K562 (cell line): ENCODE measurements at regions not wholly inside any gene's neighbourhood (a gene's known extent, or its start where the extent isn't known, plus 50 kb on each side); places are given as distances from the start of the nearest gene placed in this dataset.

ENCODE experiments used
- ATAC-seq: fragments of 200-7000 bp; cut with Tn5 transposase; 3 replicates; pipeline ENCODE4 v1.9.1; 2020; ENCODE audit warnings: moderate library complexity
- BruUV-seq: library from RNA; stranded (reverse); fragments of 400-500 nt; replicated peaks from 2 replicates; lab custom pipeline; 2021; lab: Mats Ljungman, UMichigan
- CTCF ChIA-PET: fragments of 300-600 bp; formaldehyde crosslinking; extraction: SDS; loops from one replicate; lab custom pipeline; 2021; ENCODE audit warnings: low intra/inter-chr PET ratio; lab: Yijun Ruan, JAX
- POLR2A ChIA-PET: fragments of 300-600, 350-650 bp; sonication (Branson Sonifier 250); formaldehyde crosslinking; extraction: SDS; loops from one replicate; lab custom pipeline; 2021; ENCODE audit warnings: antibody characterized with exemption, inconsistent platforms; lab: Yijun Ruan, JAX
- DNase-seq, 4 experiments: peaks; one replicate each; pipeline versions ENCODE4 v3.0.0 to v3.0.0-alpha.2; 2011 to 2018; ENCODE audit warnings: low spot score in 3 of 4, mixed read lengths in 3 of 4; ENCODE audit errors: extremely low read depth in 1 of 4
- FAIRE-seq: peaks from 2 replicates; lab custom pipeline; 2011; peaks lifted over from hg19 to GRCh38; lab: Jason Lieb, UNC
- H2AFZ ChIP-seq: 2 replicates; pipeline ENCODE4 v1.6.0; 2011; ENCODE audit warnings: low read depth, low read length, control low read depth, inconsistent platforms
- H3K27ac ChIP-seq: fragments of 200-600 bp; 3 replicates; pipeline ENCODE4 v1.8.0; 2011; ENCODE audit warnings: low read depth, mild to moderate bottlenecking, control low read depth, inconsistent platforms, low read length, moderate library complexity, mixed read lengths; ENCODE audit errors: extremely low read depth
- H3K27me3 ChIP-seq, 2 experiments: fragments of 300-600 bp in 1 of 2; 2 replicates in 1 of 2; 3 replicates in 1 of 2; pipeline versions ENCODE4 v1.6.0 to v1.8.0; 2011; ENCODE audit warnings: inconsistent platforms in 2 of 2, low read length in 2 of 2, mild to moderate bottlenecking in 1 of 2, mixed read lengths in 1 of 2, moderate library complexity in 1 of 2; ENCODE audit not compliant: control insufficient read depth in 2 of 2, insufficient read depth in 2 of 2
- H3K36me3 ChIP-seq: fragments of 300-600 bp; 3 replicates; pipeline ENCODE4 v1.8.0; 2011; ENCODE audit warnings: mild to moderate bottlenecking, low read length, inconsistent platforms; ENCODE audit not compliant: control insufficient read depth, insufficient read depth
- H3K4me1 ChIP-seq, 2 experiments: fragments of 200-600 bp in 1 of 2; replicated peaks in 1 of 2; 2 replicates in 1 of 2; 3 replicates in 1 of 2; pipeline versions ENCODE4 v1.5.1 to v1.8.0; 2011; ENCODE audit warnings: inconsistent platforms in 2 of 2, low read length in 2 of 2, mild to moderate bottlenecking in 1 of 2, mixed read lengths in 1 of 2, moderate library complexity in 1 of 2; ENCODE audit not compliant: control insufficient read depth in 2 of 2, insufficient read depth in 2 of 2
- H3K4me2 ChIP-seq: 2 replicates; pipeline ENCODE4 v1.6.1; 2011; ENCODE audit warnings: low read length, control low read depth, inconsistent platforms, mixed read lengths; ENCODE audit not compliant: insufficient read depth
- H3K4me3 ChIP-seq: fragments of 200-600 bp; sonication (generic), shearing (Covaris generic); 2 replicates; pipeline ENCODE4 v1.5.1; 2016; ENCODE audit warnings: control low read depth, inconsistent platforms
- H3K79me2 ChIP-seq: fragments of 200-600 bp; 3 replicates; pipeline ENCODE4 v1.8.0; 2011; ENCODE audit warnings: low read length, inconsistent platforms; ENCODE audit not compliant: control insufficient read depth, insufficient read depth
- H3K9ac ChIP-seq, 2 experiments: 2 replicates each; pipeline versions ENCODE4 v1.6.0 to v1.6.1; 2011; ENCODE audit warnings: low read depth in 2 of 2, low read length in 2 of 2, control low read depth in 1 of 2, inconsistent platforms in 1 of 2, mild to moderate bottlenecking in 1 of 2, mixed read lengths in 1 of 2; ENCODE audit not compliant: insufficient read depth in 1 of 2
- H3K9me1 ChIP-seq: one replicate; pipeline ENCODE4 v1.6.0; 2011; ENCODE audit warnings: inconsistent platforms, mild to moderate bottlenecking, low read length, moderate library complexity; ENCODE audit not compliant: control insufficient read depth, insufficient read depth
- H3K9me3 ChIP-seq: replicated peaks from 2 replicates; pipeline ENCODE4 v1.5.1; 2011; ENCODE audit warnings: low read depth, low read length, inconsistent platforms; ENCODE audit not compliant: control insufficient read depth, insufficient read depth
- H4K20me1 ChIP-seq: replicated peaks from 2 replicates; pipeline ENCODE4 v1.6.1; 2011; ENCODE audit warnings: low read length, inconsistent platforms, mixed read lengths; ENCODE audit not compliant: control insufficient read depth, insufficient read depth
- ARID3B ChIP-seq: fragments of 250-450 bp; sonication (Bioruptor Pico); IDR thresholded peaks from 2 replicates; pipeline ENCODE4 v1.4.0; 2020; ENCODE audit warnings: borderline replicate concordance
- CHD1 ChIP-seq: fragments of 200-600 bp; sonication (generic); IDR thresholded peaks from one replicate; pipeline ENCODE4 v1.6.1; 2012; ENCODE audit warnings: mild to moderate bottlenecking, moderate library complexity, low read length, inconsistent platforms
- CUX1 ChIP-seq: fragments of 200-800 bp; sonication (Bioruptor generic); IDR thresholded peaks from 2 replicates; pipeline ENCODE4 v1.6.1; 2016; ENCODE audit warnings: missing genetic modification characterization, missing compliant biosample characterization
- FOXA3 ChIP-seq, 2 experiments: fragments of 450-650 bp in 1 of 2; sonication (generic) in 1 of 2; formaldehyde crosslinking; IDR thresholded peaks in 1 of 2; conservative IDR thresholded peaks in 1 of 2; 2 replicates each; pipeline versions ENCODE4 v1.4.0 to v1.8.0; 2020 to 2022; ENCODE audit warnings: mild to moderate bottlenecking in 2 of 2, missing genetic modification reagents in 1 of 2
- ILK ChIP-seq: fragments of 450-650 bp; IDR thresholded peaks from 2 replicates; pipeline ENCODE4 v1.6.1; 2016; ENCODE audit warnings: missing genetic modification characterization, low read depth, mild to moderate bottlenecking, missing compliant biosample characterization, moderate library complexity, borderline replicate concordance
- JUND ChIP-seq, 2 experiments: IDR thresholded peaks; 2 replicates in 1 of 2; 3 replicates in 1 of 2; pipeline ENCODE4 v1.6.1; 2011; ENCODE audit warnings: borderline replicate concordance in 2 of 2, low read depth in 2 of 2, low read length in 2 of 2, improper control_type of control experiment in 1 of 2, missing biosample characterization in 1 of 2, missing genetic modification characterization in 1 of 2, missing genetic modification reagents in 1 of 2
- MCM5 ChIP-seq: fragments of 450-650 bp; IDR thresholded peaks from 2 replicates; pipeline ENCODE4 v1.6.1; 2016; ENCODE audit warnings: low read depth
- NEUROD1 ChIP-seq: fragments of 150-350 bp; IDR thresholded peaks from 2 replicates; pipeline ENCODE4 v1.6.1; 2014; ENCODE audit warnings: borderline replicate concordance, low read length, low read depth; ENCODE audit not compliant: partially characterized antibody
- PHF20 ChIP-seq: fragments of 450-650 bp; IDR thresholded peaks from 2 replicates; pipeline ENCODE4 v1.6.1; 2018; ENCODE audit not compliant: partially characterized antibody
- RBFOX2 ChIP-seq: fragments of 200-400 bp; formaldehyde crosslinking; IDR thresholded peaks from 2 replicates; pipeline ENCODE4 v1.6.1; 2017; ENCODE audit warnings: low read depth, mild to moderate bottlenecking, low read length, moderate library complexity
- TEAD1 ChIP-seq, 2 experiments: fragments of 450-650 bp in 1 of 2; sonication (generic) in 1 of 2; formaldehyde crosslinking; IDR thresholded peaks; 2 replicates each; pipeline versions ENCODE4 v1.4.0 to v1.8.0; 2020 to 2022; ENCODE audit warnings: mild to moderate bottlenecking in 2 of 2, missing genetic modification reagents in 1 of 2
- ZBTB34 ChIP-seq: fragments of 250-450 bp; sonication (Bioruptor Pico); IDR thresholded peaks from 2 replicates; pipeline ENCODE4 v1.8.0; 2021; ENCODE audit warnings: mild to moderate bottlenecking, moderate library complexity
- ZFPM2 ChIP-seq: fragments of 250-450 bp; sonication (Bioruptor Pico); IDR thresholded peaks from 2 replicates; pipeline ENCODE4 v1.5.1; 2022; ENCODE audit warnings: mild to moderate bottlenecking
- WGBS: fragments of 100-300 bp; shearing (Covaris generic); methylation state at CpG from one replicate; pipeline ENCODE4 v1.1.6; 2016; ENCODE audit warnings: low coverage, mixed read lengths; ENCODE audit not compliant: insufficient coverage; ENCODE audit errors: missing lambda C conversion rate; 5-methylcytosine and 5-hydroxymethylcytosine counted together
- in situ Hi-C: fragments of 300-500 bp; cut with MboI; formaldehyde crosslinking; loops from 4 replicates; pipeline ENCODE4 v1.15.0; 2018; ENCODE audit warnings: inconsistent platforms, mixed read lengths
- intact Hi-C: fragments of 100-400 bp; cut with micrococcal nuclease; formaldehyde crosslinking; loops from 2 replicates; pipeline ENCODE4 v1.14.2; 2022

GRCh38 chr15:47349179-47349578 lies 368.1 kb upstream of the SEMA6D start:
- intact Hi-C loops, result no loop called here
- no peak for FAIRE-seq
- Histone ChIP-seq H4K20me1 (no peaks in the 10 kb centered on the region), H3K9ac (no peak overlapping the region), H3K4me2 (no peak overlapping the region), H3K27me3 (no peaks in the 10 kb centered on the region), H2AFZ (no peak overlapping the region), H3K4me1 (no peaks in the 10 kb centered on the region), H3K27ac (no peak overlapping the region), H3K79me2 (no peaks in the 10 kb centered on the region), H3K9me3 (no peaks in the 10 kb centered on the region), H3K4me3 (no peak overlapping the region), H3K9me1 (no peaks in the 10 kb centered on the region), H3K36me3 (no peaks in the 10 kb centered on the region)
- no peak for DNase-seq
- CTCF ChIA-PET, result no interaction called here
- in situ Hi-C loops, result no loop called here
- BruUV-seq, result no TSS peak
- POLR2A ChIA-PET, result no interaction called here
- ATAC-seq, result no peak
- 0% methylated on average over 2 of the region's 2 CpGs for WGBS
- TF ChIP-seq ILK (tag), result no peak
- no peak for TF ChIP-seq ARID3B (CRISPR knock-in tag)
- TF ChIP-seq CUX1, result no peak
- no peak for TF ChIP-seq NEUROD1
- no peak for TF ChIP-seq ZBTB34 (CRISPR knock-in tag)
- TF ChIP-seq JUND (IDR thresholded peaks at IDR 0.05; ENCODE audit: borderline replicate concordance, low read depth, low read length), result no peak
- no peak for TF ChIP-seq JUND (tag; IDR thresholded peaks at IDR 0.05; ENCODE audit: borderline replicate concordance, low read depth, low read length)
- no peak for TF ChIP-seq ZFPM2 (CRISPR knock-in tag)
- no peak for TF ChIP-seq TEAD1 (CRISPR knock-in tag; IDR thresholded peaks at IDR 0.05)
- no peak for TF ChIP-seq CHD1
- TF ChIP-seq MCM5, result no peak
- TF ChIP-seq RBFOX2, result no peak
- no peak for TF ChIP-seq FOXA3 (CRISPR knock-in tag; conservative IDR thresholded peaks at IDR 0.05 in 1 of 2, IDR thresholded peaks at IDR 0.05 in 1 of 2)
- TF ChIP-seq PHF20, result no peak
